ENCODE measurements at regions not wholly inside any gene's neighbourhood (a gene's known extent, or its start where the extent isn't known, plus 50 kb on each side); places are given as distances from the start of the nearest gene placed in this dataset.

GRCh38 chr7:79934727-79935126 is 199.9 kb upstream of the GNAI1 start:
- TF ChIP-seq E2F4 (IDR thresholded peaks at IDR 0.05; ENCODE audit: low read depth, low read length) (no peak), STAT1 (conservative IDR thresholded peaks at IDR 0.05) (no peak), SMARCA5 (IDR thresholded peaks at IDR 0.05) (no peak), ESRRA (IDR thresholded peaks at IDR 0.05; ENCODE audit: low read length) (no peak), JUNB (IDR thresholded peaks at IDR 0.05) (no peak)
- TF ChIP-seq, protein P1, sequence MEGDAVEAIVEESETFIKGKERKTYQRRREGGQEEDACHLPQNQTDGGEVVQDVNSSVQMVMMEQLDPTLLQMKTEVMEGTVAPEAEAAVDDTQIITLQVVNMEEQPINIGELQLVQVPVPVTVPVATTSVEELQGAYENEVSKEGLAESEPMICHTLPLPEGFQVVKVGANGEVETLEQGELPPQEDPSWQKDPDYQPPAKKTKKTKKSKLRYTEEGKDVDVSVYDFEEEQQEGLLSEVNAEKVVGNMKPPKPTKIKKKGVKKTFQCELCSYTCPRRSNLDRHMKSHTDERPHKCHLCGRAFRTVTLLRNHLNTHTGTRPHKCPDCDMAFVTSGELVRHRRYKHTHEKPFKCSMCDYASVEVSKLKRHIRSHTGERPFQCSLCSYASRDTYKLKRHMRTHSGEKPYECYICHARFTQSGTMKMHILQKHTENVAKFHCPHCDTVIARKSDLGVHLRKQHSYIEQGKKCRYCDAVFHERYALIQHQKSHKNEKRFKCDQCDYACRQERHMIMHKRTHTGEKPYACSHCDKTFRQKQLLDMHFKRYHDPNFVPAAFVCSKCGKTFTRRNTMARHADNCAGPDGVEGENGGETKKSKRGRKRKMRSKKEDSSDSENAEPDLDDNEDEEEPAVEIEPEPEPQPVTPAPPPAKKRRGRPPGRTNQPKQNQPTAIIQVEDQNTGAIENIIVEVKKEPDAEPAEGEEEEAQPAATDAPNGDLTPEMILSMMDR (IDR thresholded peaks at IDR 0.05 in 2 of 3, conservative IDR thresholded peaks at IDR 0.05 in 1 of 3; ENCODE audit: control insufficient read depth in 2 of 3, extremely low read depth in 1 of 3, insufficient read depth in 1 of 3, low read depth in 3 of 3, low read length in 3 of 3) = no peak
